OCI-LY7 (cell line): ENCODE measurements at regions not wholly inside any gene's neighbourhood (a gene's known extent, or its start where the extent isn't known, plus 50 kb on each side); places are given as distances from the start of the nearest gene placed in this dataset.

Experiments used
- BruUV-seq: library from RNA; stranded (reverse); fragments of 400-500 nt; replicated peaks from 2 replicates; lab custom pipeline; 2021; lab: Mats Ljungman, UMichigan
- CTCF ChIA-PET: fragments of 300-600 bp; sonication (Branson Sonifier 250); formaldehyde crosslinking; loops from one replicate; lab custom pipeline; 2022; ENCODE audit warnings: antibody characterized with exemption; ENCODE audit not compliant: unreplicated experiment; lab: Charles Lee
- POLR2A ChIA-PET: fragments of 300-600 bp; sonication (Branson Sonifier 250); formaldehyde crosslinking; loops from one replicate; lab custom pipeline; 2022; ENCODE audit warnings: antibody characterized with exemption; lab: Charles Lee
- DNase-seq: peaks from one replicate; pipeline ENCODE4 v3.0.0-alpha.2; 2015; ENCODE audit warnings: low spot score
- H2AFZ ChIP-seq: fragments of 200-600 bp; sonication (generic), shearing (Covaris generic); 2 replicates; pipeline ENCODE4 v1.6.1; 2014; ENCODE audit warnings: mild to moderate bottlenecking, antibody characterized with exemption, low read length, moderate library complexity
- H3K27ac ChIP-seq: fragments of 200-600 bp; sonication (generic); 2 replicates; pipeline ENCODE4 v1.5.1; 2014; ENCODE audit warnings: mixed run types, low read depth, mild to moderate bottlenecking, moderate library complexity, low read length, inconsistent platforms; ENCODE audit not compliant: poor library complexity, severe bottlenecking
- H3K36me3 ChIP-seq: fragments of 200-600 bp; sonication (generic); 2 replicates; pipeline ENCODE4 v1.6.1; 2014; ENCODE audit warnings: mild to moderate bottlenecking, antibody characterized with exemption, low read length, moderate library complexity, mixed read lengths; ENCODE audit not compliant: insufficient read depth
- H3K4me1 ChIP-seq: fragments of 200-600 bp; sonication (generic); 2 replicates; pipeline ENCODE4 v1.5.1; 2014; ENCODE audit warnings: mild to moderate bottlenecking, low read length; ENCODE audit not compliant: insufficient read depth, poor library complexity, severe bottlenecking
- H3K4me2 ChIP-seq: fragments of 200-600 bp; sonication (generic); 2 replicates; pipeline ENCODE4 v1.6.1; 2014; ENCODE audit warnings: mild to moderate bottlenecking, low read length
- H3K4me3 ChIP-seq: fragments of 200-600 bp; sonication (generic); 2 replicates; pipeline ENCODE4 v1.5.1; 2014; ENCODE audit warnings: mild to moderate bottlenecking, low read depth, low read length; ENCODE audit not compliant: poor library complexity, severe bottlenecking
- H3K79me2 ChIP-seq: fragments of 200-600 bp; sonication (generic); 2 replicates; pipeline ENCODE4 v1.6.1; 2016; ENCODE audit warnings: low read depth, mild to moderate bottlenecking, low read length, moderate library complexity, mixed read lengths; ENCODE audit not compliant: insufficient read depth
- H3K9me2 ChIP-seq: fragments of 200-600 bp; sonication (generic); 2 replicates; pipeline ENCODE4 v1.6.1; 2016; ENCODE audit warnings: mild to moderate bottlenecking, low read length, mixed read lengths; ENCODE audit not compliant: insufficient read depth
- H3K9me3 ChIP-seq: fragments of 200-600 bp; sonication (generic); 2 replicates; pipeline ENCODE4 v1.6.1; 2014; ENCODE audit warnings: mild to moderate bottlenecking, mixed run types, low read length, mixed read lengths
- H4K20me1 ChIP-seq: fragments of 200-600 bp; sonication (generic); 2 replicates; pipeline ENCODE4 v1.6.1; 2014; ENCODE audit warnings: mild to moderate bottlenecking, antibody characterized with exemption, low read length, moderate library complexity, mixed read lengths; ENCODE audit not compliant: insufficient read depth
- EZH2phosphoT487 ChIP-seq: fragments of 200-600 bp; sonication (generic); IDR thresholded peaks from 2 replicates; pipeline ENCODE4 v1.6.1; 2018; ENCODE audit warnings: low read depth, borderline replicate concordance, mild to moderate bottlenecking, mixed run types, antibody characterized with exemption, low read length, moderate library complexity, mixed read lengths
- intact Hi-C: fragments of 100-400 bp; cut with micrococcal nuclease; formaldehyde crosslinking; loops from one replicate; pipeline ENCODE4 v1.10.0; 2022; ENCODE audit not compliant: unreplicated experiment
- TF ChIP-seq, protein P1 (sequence below): fragments of 200-600 bp; sonication (generic); conservative IDR thresholded peaks from 2 replicates; pipeline ENCODE4 v1.5.1; 2014; ENCODE audit warnings: mild to moderate bottlenecking, antibody characterized with exemption, low read length, moderate library complexity, mixed read lengths

DNA sequence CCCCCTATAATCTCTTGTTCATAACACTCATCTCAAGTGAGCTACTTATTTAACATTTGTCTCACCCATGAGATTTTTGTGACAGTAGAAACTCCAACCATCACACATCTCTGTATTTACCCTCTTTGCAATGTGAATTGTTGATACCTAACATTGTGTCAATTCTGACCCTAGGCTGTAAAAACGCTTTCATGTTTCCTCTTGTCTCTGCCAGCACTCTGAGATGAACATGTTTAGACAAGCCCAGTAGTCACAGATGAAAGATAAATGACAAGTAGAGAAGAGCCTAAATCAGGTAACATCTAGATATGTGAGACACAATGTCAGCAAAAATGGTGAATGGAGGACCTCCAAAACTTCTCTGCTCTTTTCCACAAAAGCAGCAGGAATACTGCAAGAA is 1254.5 kb upstream of the GOT2 start:
- CTCF ChIA-PET: no interaction called here
- Histone ChIP-seq H2AFZ (no peak overlapping the region), H4K20me1 (no peaks in the 10 kb centered on the region), H3K9me2 (no peaks in the 10 kb centered on the region), H3K27ac (no peak overlapping the region), H3K36me3 (no peaks in the 10 kb centered on the region), H3K4me1 (no peaks in the 10 kb centered on the region), H3K79me2 (no peaks in the 10 kb centered on the region), H3K4me2 (no peak overlapping the region), H3K4me3 (no peak overlapping the region), H3K9me3 (0 out of 2 replicates have a peak, but pooled peaks cover 7% of the 10 kb centered on the region)
- no peak for TF ChIP-seq EZH2phosphoT487
- TF ChIP-seq, protein P1, sequence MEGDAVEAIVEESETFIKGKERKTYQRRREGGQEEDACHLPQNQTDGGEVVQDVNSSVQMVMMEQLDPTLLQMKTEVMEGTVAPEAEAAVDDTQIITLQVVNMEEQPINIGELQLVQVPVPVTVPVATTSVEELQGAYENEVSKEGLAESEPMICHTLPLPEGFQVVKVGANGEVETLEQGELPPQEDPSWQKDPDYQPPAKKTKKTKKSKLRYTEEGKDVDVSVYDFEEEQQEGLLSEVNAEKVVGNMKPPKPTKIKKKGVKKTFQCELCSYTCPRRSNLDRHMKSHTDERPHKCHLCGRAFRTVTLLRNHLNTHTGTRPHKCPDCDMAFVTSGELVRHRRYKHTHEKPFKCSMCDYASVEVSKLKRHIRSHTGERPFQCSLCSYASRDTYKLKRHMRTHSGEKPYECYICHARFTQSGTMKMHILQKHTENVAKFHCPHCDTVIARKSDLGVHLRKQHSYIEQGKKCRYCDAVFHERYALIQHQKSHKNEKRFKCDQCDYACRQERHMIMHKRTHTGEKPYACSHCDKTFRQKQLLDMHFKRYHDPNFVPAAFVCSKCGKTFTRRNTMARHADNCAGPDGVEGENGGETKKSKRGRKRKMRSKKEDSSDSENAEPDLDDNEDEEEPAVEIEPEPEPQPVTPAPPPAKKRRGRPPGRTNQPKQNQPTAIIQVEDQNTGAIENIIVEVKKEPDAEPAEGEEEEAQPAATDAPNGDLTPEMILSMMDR: no peak
- BruUV-seq: no TSS peak
- POLR2A ChIA-PET: no interaction called here
- no peak for DNase-seq
- intact Hi-C loops: no loop called here

DNA sequence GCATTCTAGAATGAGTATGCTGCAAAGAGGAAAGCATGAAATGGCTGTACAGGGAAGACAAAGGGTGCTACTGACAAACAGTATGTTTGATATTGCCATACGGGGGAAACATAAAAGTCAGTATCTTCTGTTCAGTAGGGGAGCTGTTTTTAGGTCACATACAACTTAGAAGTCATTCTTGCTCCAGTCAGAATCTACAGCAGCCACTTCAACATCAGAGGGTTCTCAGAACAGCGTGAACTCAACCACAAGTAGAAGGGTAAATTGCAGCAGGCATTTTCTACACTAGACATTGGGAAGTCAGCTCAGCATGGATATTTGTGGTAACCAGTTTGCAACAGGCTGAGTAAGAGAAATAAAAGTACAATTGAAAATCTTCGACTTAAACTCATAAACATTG is 1241.8 kb upstream of the GOT2 start:
- DNase-seq: no peak
- intact Hi-C loops: no loop called here
- Histone ChIP-seq H3K4me2 (no peak overlapping the region), H2AFZ (no peak overlapping the region), H3K4me3 (no peak overlapping the region), H3K79me2 (no peaks in the 10 kb centered on the region), H3K9me2 (no peaks in the 10 kb centered on the region), H3K9me3 (no peaks in the 10 kb centered on the region), H3K4me1 (no peaks in the 10 kb centered on the region), H4K20me1 (no peaks in the 10 kb centered on the region), H3K36me3 (no peaks in the 10 kb centered on the region), H3K27ac (no peak overlapping the region)
- ChIA-PET POLR2A (no interaction called here), CTCF (no interaction called here)
- no peak for TF ChIP-seq EZH2phosphoT487
- TF ChIP-seq, protein P1: no peak
- no TSS peak for BruUV-seq

DNA sequence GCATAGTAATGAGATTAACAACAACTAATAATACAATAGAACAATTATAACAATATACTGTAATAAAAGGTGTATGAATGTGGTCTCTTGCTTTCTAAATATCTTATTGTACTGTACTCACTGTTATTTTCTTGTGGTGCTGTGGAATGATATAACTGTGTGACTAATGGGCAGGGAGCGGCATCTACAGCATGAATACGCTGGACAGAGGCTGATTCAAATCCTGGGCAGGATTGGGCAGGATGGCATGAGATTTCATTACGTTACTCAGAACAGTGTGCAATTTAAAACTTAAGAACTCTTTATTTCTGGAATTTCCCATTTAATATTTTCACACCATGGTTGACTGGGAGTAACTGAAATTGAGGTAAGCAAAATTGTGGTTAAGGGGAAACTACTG is 1239.8 kb upstream of the GOT2 start:
- ChIA-PET CTCF (no interaction called here), POLR2A (no interaction called here)
- Histone ChIP-seq H4K20me1 (no peaks in the 10 kb centered on the region), H2AFZ (no peak overlapping the region), H3K27ac (no peak overlapping the region), H3K4me3 (no peak overlapping the region), H3K4me2 (no peak overlapping the region), H3K4me1 (no peaks in the 10 kb centered on the region), H3K9me3 (no peaks in the 10 kb centered on the region), H3K79me2 (no peaks in the 10 kb centered on the region), H3K36me3 (no peaks in the 10 kb centered on the region), H3K9me2 (no peaks in the 10 kb centered on the region)
- no TSS peak for BruUV-seq
- DNase-seq: no peak
- TF ChIP-seq, protein P1: no peak
- intact Hi-C loops: no loop called here
